GM19351 (cell line): ENCODE measurements at regions not wholly inside any gene's neighbourhood (a gene's known extent, or its start where the extent isn't known, plus 50 kb on each side); places are given as distances from the start of the nearest gene placed in this dataset.
"Not testable (repeated sequence)": the region's sequence is repeated elsewhere in the genome, so short reads cannot be mapped to it uniquely, and the experiment has no call there.

ENCODE experiments used
- ATAC-seq: cut with Tn5 transposase; IDR thresholded peaks from one replicate; pipeline ENCODE4 v1.9.1; 2021; ENCODE audit warnings: mild to moderate bottlenecking, moderate library complexity; ENCODE audit not compliant: unreplicated experiment

GRCh38 chr1:147071142-147071541, 101.1 kb downstream of the PRKAB2 start:
- no peak for ATAC-seq

GRCh38 chr1:147062956-147063355, 109.3 kb downstream of the PRKAB2 start:
- no peak for ATAC-seq

GRCh38 chr1:147061880-147062279, 110.4 kb downstream of the PRKAB2 start:
- ATAC-seq: not testable (repeated sequence)

GRCh38 chr1:147053269-147053668, 115.1 kb downstream of the NBPF12 start:
- ATAC-seq: no peak

DNA sequence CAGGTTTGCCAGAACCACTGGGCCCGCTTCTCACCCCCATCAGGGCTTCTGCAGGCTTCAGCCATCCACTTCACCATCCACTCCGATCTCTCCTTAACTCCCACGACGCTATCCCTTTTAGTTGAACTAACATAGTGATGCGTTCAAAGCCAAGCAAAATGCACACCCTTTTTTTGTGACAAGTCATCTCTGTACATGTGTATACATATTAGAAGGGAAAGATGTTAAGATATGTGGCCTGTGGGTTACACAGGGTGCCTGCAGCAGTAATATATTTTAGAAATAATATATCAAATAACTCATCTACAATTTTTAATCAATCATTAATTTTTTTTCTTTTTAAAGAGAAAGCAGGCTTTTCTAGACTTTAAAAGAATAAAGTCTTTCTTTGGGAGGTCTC, 114.6 kb downstream of the NBPF12 start:
- ATAC-seq: no peak

- ATAC-seq: no peak
Measured at GRCh38 chr1:147052143-147052542, 114.0 kb downstream of the NBPF12 start.

- no peak for ATAC-seq
Measured at GRCh38 chr1:147051136-147051535, 113.0 kb downstream of the NBPF12 start.

DNA sequence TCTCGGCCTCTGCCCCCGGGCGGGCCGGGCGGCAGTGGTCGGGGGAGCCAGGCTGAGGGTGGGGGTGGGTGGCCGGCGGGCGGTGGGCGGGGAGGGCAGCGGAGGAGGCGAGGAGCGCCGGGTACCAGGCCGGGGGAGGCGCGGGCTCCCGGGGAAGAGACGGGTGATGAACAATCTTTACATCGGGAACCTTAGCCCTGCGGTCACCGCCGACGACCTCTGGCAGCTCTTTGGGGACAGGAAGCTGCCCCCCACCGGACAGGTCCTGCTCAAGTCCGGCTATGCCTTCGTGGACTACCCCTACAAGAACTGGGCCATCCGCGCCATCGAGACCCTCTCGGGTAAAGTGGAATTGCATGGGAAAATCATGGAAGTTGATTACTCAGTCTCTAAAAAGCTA, 112.5 kb downstream of the NBPF12 start:
- ATAC-seq: no peak

GRCh38 chr1:147046863-147047394, 108.8 kb downstream of the NBPF12 start:
- ATAC-seq: not testable (repeated sequence)

DNA sequence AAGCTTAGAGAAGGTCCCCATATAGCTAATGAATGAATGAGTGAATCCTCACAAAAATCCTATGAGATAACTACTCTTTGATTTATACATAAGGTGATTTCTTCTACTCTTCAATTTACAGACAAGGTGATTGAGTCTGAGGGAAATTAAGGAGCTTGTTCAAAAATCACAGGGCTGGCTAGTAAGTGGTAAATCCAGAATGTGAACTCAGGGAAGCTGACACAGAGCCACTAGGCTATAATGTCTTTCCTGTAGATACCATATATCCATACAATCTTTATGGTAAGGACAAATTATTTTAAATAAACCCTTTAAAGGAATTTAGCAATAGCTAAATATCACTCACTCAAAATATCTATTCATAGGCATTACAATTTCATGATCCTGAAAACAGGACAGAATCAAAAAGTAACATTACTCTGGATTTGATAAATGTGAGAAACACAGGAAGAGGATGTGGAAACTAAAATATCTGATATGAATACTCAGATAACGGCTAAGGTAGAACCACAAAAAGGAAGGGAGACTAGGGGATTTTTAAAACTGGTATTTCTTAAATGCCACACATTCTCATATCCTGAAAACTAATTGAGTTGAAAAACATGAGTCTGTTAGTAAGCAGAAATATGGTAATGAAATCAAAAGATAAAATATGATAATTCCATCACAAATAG, 108.2 kb downstream of the NBPF12 start:
- no peak for ATAC-seq
